KBM-7 (cell line): ENCODE measurements at regions not wholly inside any gene's neighbourhood (a gene's known extent, or its start where the extent isn't known, plus 50 kb on each side); places are given as distances from the start of the nearest gene placed in this dataset.

Experiments used
- DNase-seq: peaks from one replicate; pipeline ENCODE4 v3.0.0-alpha.2; 2015
- in situ Hi-C: fragments of 300-500 bp; cut with MboI; formaldehyde crosslinking; loops from 2 replicates; pipeline ENCODE4 v1.14.3; 2020; ENCODE audit warnings: low sequenced_read_pairs, low pct_unique_long_range_greater_than_20kb, mixed read lengths

GRCh38 chr22:49118065-49118464 lies 709.6 kb downstream of the BRD1 start:
- no peak for DNase-seq
- in situ Hi-C loops: no loop called here

- in situ Hi-C loops: no loop called here
- DNase-seq: no peak
Measured at GRCh38 chr22:49117486-49117885, 710.2 kb downstream of the BRD1 start.

- DNase-seq: no peak
- in situ Hi-C loops: no loop called here
Measured at GRCh38 chr22:49116486-49117120, 711.1 kb downstream of the BRD1 start.

DNA sequence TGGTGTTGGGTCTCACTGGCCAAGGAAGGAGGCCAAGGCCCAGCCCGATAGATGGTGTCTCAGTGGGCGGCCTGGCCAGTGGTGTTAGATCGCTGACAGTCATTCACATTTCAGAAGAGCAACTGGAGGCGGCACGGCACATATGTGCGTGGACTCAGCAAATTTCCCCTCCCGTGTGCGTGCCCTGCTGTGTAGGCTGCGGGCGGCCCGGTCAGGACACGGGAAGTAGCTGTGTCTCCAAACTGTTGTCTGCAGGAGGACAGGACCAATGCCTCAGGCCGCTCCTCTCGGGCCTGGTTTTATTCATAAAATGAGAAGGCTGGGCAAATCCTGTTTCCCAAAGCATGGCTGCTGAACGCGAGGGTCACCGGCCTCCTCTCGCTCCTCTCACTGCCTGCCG lies 711.7 kb downstream of the BRD1 start:
- in situ Hi-C loops: no loop called here
- DNase-seq: no peak

GRCh38 chr22:49115197-49115596 lies 712.5 kb downstream of the BRD1 start:
- no peak for DNase-seq
- in situ Hi-C loops: no loop called here

DNA sequence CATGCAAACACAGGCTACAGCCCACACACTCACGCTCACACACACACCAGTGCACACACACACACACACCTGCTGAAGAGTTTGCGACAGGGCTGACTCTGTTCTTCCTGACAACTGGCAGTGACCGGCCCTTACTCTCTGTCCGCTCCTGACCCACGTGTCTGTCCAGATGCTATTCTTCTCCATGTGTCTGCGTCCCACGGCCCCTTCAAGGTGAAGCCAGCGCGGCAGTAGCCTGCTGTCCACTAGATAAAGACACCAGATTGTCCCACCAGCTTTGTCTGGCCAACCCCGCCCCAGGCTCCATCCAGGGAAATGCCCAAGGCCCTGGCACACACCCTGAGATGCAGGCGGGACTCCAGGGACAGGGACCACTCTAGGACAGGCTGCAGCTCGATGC lies 713.9 kb downstream of the BRD1 start:
- DNase-seq: no peak
- in situ Hi-C loops: no loop called here

GRCh38 chr22:49112661-49113626 lies 714.7 kb downstream of the BRD1 start:
- DNase-seq: no peak
- in situ Hi-C loops: no loop called here

DNA sequence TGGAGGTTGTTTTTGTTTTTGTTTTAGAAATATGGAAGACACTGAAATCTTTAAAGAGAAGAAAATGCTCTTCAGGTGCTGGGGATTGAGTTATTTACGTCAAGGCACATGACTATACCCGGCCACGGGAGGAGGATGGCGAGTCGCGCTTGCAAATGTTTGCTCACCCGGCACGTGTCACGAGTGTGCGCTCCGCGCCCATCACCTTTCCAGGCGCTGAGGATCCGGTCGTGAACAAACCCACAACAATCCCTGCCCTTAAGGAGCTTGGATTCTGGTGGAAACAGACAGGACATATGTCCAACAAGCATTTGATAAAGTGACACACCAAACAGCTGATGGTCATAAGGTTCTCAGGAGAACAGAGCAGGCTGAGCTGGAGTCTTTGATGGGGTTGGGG lies 715.5 kb downstream of the BRD1 start:
- in situ Hi-C loops: no loop called here
- DNase-seq: no peak

DNA sequence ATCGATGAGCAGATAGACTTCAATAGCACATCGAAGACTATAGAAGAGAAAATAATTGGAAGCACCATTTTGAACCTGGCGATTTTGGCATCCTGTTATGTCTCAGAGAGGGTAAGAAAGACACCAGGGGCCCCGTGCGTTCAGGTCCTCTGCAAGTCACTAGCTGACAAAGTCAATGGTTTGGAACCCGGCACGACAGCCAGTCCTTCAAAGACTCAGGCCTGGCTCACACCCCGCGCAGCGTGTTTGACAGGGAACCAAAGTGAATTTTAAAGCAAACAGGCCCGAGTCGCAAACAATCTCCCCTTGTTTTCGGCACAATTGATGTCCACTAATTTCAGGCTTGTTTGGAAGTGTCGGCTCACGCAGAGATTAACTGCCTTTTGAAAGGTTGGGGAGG lies 716.6 kb downstream of the BRD1 start:
- DNase-seq: no peak
- in situ Hi-C loops: no loop called here

DNA sequence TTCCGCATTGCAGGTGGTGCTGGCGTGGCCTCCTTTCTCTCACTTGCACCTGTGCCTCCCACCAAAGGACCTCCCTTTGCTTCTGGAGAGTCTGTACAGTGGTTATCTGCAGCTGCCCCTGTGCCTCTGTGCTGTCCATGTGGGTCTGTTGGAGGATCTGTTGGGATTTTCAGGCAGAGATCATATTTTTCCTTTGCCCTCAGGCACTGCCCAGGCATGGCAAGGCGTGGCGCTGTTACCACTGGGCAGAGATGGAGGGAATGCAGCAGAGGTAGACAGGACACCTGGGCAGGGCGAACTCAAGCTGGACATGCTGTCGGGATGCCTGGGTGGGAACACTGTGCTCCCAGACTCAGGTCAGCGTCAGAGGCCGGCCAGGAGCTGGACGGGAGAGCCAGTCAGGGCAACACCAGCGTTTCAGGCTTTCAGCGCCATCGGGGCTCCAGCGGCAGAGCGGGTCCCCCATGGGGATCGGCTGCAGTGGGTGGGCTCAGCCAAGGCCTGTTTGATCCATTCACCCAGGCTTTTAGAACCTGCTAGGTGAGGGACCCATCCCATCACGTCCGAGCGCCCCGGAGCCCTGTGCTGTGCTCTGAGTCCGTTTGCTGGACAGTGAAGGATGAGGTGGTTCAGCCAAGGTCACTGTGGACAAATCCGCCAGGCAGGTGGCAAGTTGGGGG lies 718.9 kb downstream of the BRD1 start:
- in situ Hi-C loops: no loop called here

DNA sequence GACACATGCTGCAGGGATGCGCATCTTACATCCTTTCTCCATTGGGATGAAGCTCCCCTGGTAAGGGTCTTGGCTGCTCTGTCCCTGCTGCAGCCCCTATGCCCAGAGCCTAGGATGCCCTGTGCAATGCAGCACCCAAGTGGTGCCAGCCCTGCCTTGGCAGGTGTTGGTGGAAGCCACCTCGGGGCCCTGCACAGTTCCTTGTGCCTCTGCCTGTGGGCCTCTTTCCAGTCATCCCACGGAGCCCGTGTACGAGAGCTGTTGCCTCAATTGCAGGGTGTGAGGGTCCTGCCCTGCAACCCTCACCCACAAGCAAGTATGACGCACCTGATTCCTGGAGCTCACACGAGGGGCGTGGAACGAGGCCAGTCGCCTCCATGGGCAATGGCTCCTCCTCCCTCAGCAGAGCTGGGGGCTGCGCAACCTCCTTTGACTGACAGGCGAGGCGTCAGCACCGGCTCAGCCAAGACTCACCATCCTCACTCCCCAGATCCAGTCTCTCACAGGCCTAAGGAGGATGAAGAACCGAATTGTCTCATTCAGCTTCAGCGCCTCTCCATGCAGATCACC lies 719.6 kb downstream of the BRD1 start:
- in situ Hi-C loops: no loop called here
- no peak for DNase-seq

More for the DNA sequence above, 718.9 kb downstream of the BRD1 start:
- no peak for DNase-seq

DNA sequence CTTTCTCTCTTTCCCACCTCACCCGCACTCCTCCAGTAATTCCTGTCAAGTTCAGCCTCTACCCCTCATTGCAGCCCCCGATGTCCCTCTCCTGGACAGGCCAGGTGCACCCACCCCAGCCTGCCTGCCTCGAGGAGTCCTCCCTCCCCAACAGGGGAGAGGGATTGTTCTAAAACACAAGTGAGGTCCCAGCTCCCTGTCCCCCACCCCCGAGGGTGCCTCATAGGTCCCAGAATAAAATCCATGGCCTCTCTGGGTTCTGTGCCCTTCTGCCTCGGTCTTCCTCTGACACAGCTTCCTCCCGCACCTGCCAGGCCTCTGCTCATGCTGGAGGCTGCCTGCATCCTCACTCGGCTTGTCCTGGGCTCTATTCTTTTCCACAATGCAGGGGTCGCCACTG lies 720.1 kb downstream of the BRD1 start:
- DNase-seq: no peak
- in situ Hi-C loops: no loop called here

DNA sequence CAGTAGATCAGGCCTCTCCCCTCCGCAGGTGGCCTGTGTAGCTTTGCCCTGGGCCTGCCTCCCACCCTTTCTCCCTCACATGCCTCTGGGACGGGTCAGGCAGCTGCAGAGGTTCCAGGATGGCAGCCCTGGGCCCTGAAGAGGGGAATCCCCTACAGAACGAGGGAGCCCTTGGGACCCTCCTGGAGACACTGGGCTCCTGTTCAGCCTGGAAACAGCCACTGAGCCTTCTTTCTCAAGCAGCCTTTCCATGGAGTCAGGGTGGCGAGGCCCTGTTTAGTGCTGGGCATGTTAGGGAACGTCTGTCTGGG lies 720.9 kb downstream of the BRD1 start:
- in situ Hi-C loops: no loop called here
- no peak for DNase-seq

DNA sequence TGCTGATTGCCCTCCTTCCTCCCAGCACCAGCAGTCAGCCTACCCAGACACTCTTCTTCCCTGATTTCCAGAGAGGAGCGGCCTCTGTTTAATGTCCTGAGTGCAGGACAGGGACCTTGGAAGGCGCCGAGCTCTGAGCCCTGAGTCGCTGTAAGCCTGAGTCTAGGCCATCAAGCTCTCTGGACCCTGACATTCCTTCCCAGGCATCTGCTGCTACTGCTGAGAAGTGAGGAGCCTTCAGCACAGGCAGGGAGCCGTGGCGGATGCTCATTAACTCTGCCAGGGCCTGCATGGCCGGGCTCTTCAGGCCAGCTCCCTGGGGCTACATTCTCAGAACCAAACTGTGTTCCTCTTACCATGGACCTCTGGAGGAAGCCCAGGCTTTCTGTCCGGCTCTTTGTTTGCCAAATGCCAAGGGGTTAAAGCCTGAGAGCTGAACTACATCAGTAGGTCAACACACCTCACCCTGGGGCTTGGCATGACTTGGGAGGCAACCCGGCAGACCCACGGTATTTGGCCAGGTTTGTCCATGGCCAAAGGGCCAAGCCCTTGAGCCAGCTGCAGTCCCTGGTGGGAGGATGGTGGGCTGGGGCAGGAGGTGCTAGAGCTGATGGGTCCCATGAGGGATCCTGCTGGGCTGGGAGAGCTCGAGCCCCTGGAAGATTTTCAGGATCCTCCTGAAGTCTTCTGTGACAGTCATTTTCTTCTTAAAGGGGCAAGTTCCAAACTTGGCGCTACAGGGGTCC lies 721.4 kb downstream of the BRD1 start:
- in situ Hi-C loops: no loop called here
- no peak for DNase-seq

- DNase-seq: no peak
- in situ Hi-C loops: no loop called here
Measured at GRCh38 chr22:49104434-49104833, 723.2 kb downstream of the BRD1 start.

DNA sequence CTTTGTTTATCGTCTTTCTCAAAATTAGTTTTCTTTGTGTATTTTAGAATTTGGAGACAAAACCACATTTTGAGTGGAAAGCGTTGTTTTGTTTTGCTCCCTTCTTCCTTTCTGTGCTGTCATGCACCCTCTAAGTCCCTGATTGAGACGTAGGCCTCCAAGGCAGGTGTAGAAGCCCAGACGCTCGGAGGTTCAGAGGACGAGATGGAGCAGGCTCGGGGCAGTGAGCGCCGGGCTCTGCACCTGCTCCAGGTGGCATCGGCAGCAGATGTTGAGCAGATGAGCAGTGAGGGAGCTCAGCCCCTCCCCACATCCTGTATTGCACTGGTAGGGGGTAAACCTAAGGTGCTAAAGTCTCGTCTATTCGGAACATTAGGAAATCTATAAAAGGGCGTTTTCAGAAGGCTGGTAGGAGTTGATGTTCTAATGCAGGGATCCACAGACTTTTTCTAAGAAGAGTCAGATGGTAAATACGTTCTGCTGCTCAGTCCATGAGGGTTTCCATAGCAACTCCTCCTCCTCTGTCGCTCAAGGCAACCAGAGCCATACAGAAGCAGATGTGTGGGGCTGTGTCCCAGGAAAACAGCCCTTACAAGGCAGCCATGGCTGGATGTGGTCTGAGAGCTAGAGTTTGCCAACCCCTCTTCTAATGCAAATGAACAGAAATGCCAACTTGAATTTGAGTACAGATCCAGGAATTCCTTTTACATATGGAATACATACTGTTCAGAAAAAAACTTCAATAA lies 724.2 kb downstream of the BRD1 start:
- DNase-seq: no peak
- in situ Hi-C loops: no loop called here

GRCh38 chr22:49102367-49102766 lies 725.3 kb downstream of the BRD1 start:
- DNase-seq: no peak
- in situ Hi-C loops: no loop called here

- in situ Hi-C loops: no loop called here
Measured at GRCh38 chr22:49101873-49102272, 725.8 kb downstream of the BRD1 start.

GRCh38 chr22:49101225-49101624 lies 726.4 kb downstream of the BRD1 start:
- in situ Hi-C loops: no loop called here
- no peak for DNase-seq

More at GRCh38 chr22:49101873-49102272, 725.8 kb downstream of the BRD1 start:
- no peak for DNase-seq
